ENCODE measurements at regions not wholly inside any gene's neighbourhood (a gene's known extent, or its start where the extent isn't known, plus 50 kb on each side); places are given as distances from the start of the nearest gene placed in this dataset.

DNA sequence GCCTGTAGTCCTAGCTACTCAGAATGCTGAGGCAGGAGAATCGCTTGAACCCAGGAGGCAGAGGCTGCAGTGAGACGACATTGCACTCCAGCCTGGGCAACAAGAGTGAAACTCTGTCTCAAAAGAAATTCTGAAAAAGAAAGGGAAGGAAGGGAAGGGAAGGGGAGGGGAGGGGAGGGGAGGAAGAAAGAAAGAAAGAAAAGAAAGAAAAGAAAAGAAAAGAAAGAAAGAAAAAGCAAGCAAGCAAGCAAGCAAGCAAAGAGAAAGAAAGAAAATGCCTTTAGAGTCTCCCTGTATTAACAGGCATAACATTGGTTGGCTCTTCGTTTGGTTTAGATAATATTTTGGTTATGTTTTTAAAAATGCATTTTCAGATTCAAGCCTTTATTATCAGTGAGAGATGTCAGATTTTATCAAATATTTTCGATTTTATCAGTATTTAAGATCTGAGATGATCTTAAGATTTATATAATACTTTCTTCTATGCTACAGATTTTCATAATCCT lies 281.1 kb downstream of the NPIPA8 start:
- no peak for DNase-seq (ENCODE audit: low read depth)

DNA sequence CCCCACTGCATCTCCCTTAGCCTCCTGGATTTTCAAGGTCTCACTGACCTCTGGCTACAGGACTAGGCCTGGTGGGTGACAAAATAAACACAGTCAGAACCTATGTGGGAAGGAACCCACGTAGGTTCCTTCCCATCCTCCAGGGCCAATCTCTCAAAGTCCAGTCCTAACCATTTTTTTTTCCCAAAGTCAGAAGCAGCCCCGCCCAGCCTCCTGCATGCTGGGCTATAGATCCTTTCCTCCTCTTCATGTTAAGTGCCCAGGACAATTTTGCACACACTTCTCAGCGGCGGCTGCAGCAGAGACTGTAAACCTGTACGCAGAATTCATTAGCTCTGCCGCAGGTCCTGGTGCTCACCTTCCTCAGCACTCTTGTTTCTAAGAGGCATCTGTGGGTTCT lies 285.8 kb downstream of the NPIPA8 start:
- no peak for DNase-seq (ENCODE audit: low read depth)

DNA sequence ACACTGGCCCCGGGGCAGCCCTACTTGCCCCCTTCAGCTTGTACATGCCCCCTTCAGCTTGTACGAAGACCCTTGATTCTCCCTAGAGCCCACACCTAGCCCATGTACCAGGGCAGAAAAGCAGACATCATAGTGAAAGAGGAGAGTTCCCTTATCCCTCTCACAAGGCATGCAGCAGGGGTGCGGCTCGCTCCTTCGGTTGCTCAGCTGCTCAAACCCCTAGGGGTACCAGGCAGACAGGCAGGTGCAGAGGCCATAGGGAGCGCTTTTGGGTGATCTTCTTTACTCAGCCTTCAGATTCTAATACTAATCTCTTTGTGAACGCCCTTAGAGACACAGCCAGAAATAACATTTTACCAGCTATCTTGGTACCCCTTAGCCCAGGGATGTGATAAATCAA lies 286.3 kb downstream of the NPIPA8 start:
- no peak for DNase-seq (ENCODE audit: low read depth)

DNA sequence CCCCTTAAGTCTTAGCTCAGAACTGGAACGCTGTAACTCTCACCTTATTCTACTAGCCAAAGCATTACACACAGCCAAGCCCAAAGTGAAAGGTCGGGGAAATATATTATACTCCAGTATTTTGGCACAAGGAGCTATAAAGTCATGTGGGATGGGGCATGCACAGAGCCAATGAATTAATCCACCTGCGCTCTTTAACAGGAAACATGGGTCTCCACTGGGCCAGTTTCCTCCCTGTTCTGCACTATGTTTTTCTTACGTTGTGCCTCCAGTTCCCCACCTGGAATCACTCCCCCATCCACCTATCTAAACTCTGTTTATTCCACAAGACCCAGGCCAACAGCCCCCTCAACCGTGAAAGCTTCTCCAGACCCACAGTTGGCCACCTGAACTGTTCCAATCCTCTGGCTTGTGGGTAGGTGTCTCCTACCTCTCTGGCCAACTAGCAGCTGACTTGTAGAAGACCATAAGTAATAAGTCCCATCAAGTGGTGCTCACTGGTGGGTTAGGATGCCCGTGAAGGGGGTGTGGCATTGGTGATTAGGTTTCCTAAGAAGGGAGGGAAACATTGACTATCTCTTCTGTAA lies 286.9 kb downstream of the NPIPA8 start:
- DNase-seq (ENCODE audit: low read depth) = no peak

DNA sequence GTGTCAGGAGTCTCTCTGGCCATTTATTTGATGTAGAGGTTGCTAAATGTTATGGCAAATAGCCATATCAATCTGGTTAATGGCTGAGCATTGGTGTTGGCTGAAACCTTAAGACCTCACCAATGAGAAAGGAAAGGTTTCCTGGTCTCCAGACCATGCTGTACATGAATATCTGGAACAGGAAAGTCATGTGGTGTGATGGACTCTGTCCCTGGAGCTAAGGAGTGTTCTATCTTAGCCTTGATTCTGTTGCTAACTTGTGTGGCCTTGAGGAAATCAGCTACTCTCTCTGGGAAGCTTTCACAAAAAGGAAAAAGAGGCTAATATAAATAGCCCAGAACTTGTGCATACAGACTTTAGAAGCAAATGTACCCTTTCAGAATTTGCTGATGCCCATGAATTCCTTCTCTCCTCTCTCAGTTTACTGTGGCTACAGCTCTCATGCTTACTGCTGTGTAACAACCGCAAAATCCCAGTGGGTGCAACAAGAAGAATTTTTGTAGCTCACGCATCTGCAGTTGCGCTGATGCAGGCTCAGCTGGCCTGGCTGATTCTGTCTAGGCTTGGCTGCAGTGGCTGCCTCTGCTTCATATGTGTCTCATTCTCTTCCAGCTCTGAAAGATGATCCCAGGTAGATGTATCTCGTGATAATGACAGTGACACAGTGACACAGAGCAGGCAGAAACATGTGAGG lies 287.5 kb downstream of the NPIPA8 start:
- DNase-seq (ENCODE audit: low read depth) = no peak

DNA sequence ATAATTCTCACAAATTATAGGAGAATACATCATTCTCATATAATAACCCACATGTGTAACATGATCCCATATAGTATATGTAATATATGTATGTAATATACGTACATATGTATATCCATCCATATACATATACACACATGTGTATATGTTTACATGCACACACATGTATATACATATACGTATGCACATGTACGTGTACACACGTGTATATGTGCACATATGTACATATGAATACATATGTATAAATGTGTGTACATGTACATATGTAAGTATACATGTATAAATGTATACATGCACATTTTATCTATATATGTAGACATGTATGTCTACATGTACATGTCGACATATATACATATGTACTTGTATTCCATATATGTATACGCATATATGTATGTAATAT lies 288.8 kb downstream of the NPIPA8 start:
- no peak for DNase-seq (ENCODE audit: low read depth)

DNA sequence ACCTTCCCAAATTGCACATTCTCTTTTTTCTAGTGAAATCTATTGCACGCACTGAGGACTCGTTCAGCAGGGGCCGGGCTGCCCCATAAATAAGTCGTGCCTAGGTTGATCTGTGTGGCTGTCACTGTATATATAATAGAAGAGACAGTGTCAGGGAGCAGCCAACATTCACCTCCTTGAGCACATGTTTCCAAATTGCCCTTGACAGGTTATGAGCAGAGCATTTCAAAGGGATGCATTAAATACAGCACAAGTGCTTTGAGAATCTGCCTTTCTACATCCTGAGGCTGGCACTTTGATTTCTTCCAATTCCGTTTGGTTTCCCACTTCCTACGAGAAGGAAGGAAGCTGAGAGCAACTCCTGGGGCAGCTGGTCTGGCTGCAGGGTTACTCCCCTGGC lies 291.2 kb downstream of the NPIPA8 start:
- no peak for DNase-seq (ENCODE audit: low read depth)

DNA sequence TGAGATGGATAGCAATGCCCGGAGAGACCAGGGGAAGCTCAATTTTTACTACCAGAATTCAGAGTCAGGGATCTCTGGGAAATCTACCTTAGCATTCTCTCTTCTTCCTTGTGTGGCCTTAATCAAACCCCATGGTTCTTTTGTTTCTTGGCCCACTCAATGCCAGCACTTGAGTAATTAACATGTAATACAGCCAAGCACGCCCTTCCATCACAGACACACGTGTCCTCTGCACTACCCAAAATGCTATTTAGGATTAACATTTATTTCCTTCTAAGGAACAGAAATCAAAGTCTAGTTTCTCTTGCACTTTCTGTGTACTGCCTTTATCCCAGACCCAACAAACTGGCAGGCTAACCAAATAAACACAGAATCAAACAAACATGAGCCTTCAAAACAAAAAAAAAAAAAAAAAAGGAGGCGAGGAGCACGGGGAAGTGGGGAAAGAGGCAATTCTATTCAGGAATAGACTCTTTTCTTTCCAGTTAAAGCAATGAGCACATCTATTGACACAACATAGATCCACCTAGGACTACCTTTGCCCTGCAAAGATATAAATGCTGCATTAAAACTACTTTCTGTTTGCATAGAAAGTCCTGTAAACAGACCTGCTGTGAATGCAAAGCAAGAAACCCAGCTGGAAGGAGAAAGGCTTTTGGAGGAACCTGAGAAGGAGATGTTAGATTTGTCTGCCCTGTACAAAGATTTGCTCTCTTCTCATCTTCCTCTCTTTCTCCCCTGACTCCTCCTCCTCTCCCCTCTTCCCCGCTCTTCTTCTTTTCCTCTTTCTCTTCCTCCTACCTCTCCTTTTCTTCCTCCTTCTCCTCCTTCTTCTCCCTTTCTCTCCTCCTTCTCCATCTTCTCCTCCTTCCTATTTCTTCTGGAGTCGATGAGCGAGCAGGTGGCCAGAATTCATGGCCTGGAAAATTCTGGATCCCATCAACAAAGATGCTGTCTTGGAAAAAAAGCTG lies 294.4 kb downstream of the NPIPA8 start:
- DNase-seq (ENCODE audit: low read depth) = no peak

DNA sequence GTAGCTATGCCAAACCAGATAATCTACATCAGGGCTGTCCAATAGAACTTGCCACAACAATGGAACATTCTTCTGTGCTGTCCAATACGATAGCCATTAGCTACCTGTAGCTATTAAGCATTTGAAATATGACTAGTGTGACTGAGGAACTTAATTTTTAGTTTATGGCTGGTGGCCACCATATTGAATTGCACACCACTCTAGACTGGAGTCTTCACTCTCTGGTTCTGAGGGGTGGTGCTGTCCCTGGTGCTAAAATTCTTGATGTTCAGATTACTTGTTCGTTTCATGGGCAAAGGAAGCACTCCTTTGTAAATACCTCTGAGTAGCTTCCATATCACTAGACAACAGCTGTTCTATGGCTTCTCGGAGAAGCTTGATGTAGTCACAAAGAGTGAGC lies 296.6 kb downstream of the NPIPA8 start:
- DNase-seq (ENCODE audit: low read depth) = no peak

DNA sequence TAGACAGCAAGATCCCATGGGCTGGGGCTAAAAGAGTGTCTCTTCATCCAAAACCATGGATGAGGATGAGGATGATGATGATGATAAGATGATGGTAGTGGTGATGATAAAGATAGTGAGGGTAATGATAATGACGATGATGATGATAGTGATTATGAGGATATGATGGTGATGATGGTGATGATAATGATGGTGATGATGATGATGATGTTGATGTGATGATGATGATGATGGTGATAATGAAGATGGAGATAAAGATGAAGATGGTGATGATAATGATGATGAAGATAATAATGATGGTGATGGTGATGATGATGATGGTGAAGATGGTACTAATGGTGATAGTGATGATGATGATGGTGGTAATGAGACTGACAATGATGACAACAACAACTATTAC lies 299.5 kb downstream of the NPIPA8 start:
- DNase-seq (ENCODE audit: low read depth) = no peak

DNA sequence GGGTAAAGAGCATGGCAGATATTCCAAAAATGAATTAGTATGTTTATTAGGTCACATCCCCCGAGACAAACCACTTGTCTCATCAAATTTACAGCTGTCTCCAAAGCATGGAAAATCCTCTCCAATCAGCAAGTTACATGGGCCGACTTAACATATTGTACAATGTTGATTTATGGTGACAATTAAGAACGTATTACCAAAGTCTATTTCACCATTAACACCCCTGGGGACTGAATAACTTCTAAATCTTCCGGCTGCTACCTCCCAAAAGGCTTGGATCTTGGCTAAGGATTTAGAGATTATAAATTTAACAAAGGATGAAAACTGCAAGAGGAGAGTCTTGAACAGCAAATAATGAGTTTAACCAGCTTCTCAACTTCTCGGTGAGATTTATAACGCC lies 311.9 kb downstream of the NPIPA8 start:
- DNase-seq (ENCODE audit: low read depth) = no peak

DNA sequence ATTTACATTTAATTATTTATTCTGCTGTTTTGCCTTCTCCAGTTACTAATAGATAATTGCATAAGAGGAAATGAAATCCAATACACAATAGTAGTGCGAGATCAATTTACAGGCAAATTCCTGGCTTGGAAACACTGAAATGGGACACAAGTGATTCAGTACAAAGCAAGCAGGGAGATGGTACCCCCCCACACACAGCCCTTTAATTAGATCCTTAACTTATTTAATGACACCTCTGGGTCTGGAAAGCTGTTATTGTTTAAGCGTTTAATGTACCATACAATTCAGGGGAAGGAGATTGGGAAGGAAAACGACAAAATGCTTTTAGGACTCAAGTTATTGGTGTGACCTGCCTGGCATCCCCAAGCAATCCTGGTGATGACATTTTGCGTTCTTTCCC lies 318.2 kb downstream of the NPIPA8 start:
- DNase-seq (ENCODE audit: low read depth) = no peak

DNA sequence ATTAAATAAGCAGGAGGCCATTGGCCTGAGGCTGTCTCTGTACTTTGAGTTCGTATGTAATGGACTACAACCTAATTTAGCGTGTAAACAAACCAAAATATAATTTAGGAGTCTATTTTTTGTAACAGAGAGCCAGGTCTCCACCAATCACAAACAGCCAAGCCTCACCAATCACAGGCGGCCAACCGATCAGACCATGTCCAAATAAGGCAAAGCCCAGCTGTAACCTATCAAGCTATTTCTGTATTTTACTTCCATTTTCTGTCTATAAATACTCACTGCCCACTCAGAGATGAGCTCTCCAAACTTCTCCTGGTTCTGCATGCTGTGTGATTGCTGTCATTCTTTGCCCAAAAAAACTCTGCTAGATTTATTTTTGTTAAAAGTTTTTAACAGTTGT lies 322.7 kb downstream of the NPIPA8 start:
- no peak for DNase-seq (ENCODE audit: low read depth)

DNA sequence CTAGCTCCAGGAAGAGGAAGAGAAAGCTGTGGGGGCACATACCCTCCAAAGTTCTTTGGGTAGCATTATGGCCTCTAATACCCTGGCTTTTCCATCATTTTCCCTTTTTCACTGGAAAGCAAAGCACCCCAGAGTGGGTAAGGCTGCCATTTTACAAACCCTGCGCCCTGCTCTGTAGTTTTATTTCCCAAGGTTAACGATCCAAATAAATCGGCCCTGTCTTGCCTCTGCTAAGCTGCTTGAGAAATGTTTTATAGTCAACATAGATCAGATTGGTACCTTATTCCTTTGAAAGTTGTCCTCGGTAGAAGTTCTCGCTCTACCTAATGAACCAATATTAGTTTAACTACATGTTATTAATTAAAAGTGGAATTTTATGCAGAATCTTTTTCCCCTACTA lies 328.2 kb downstream of the NPIPA8 start:
- no peak for DNase-seq (ENCODE audit: low read depth)

DNA sequence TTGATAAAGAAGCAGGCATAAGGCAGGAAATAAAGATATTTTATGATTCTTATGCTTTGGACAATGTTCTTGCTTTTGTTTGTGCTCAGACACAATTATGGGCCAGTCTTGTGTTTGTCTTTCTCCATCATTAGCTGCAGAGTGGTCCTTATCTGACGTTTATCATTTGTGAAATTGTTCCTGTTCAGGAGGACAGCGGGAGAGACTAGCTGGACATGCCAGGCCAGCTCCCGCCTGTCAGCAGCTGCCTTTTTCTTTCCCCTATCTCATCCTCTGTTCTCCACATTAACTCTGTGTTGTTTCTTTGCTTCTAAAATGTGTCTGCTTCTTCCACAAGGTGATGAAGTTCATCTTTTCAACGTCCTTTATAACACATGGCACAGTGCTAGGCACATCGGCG lies 333.5 kb downstream of the NPIPA8 start:
- no peak for DNase-seq (ENCODE audit: low read depth)

DNA sequence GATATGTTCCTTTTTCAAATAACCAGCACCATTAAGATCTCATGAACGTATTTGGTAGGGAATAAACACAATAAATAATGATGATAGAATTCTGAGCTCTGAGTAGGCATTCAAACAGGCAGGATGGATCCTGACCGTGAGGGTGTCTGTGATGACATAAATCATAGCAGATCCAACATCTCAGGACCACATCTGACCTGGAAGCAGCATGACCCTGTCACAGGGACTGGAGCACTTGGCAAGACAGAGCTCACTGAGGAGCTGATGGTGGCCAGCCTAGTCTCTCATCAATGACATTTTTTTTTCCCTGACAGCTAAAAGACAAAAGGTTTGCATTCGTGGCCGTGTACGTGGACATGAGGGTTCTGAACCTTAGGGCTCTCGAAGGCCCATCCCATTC lies 337.5 kb downstream of the NPIPA8 start:
- DNase-seq (ENCODE audit: low read depth) = no peak

DNA sequence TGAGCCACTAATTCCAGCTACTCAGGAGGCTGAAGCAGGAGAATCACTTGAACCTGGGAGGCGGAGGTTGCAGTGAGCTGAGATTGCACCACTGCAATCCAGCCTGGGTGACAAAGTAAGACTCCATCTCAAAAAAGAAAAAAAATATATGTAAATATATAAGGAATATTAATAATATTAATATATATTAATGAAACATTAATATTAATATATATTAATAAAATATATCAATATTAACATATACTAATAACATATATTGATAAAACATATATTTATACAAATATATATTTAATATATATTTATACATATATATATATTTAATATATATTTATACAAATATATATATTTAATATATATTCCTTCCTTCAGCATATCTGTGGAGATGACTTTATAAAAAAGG lies 338.0 kb downstream of the NPIPA8 start:
- no peak for DNase-seq (ENCODE audit: low read depth)

DNA sequence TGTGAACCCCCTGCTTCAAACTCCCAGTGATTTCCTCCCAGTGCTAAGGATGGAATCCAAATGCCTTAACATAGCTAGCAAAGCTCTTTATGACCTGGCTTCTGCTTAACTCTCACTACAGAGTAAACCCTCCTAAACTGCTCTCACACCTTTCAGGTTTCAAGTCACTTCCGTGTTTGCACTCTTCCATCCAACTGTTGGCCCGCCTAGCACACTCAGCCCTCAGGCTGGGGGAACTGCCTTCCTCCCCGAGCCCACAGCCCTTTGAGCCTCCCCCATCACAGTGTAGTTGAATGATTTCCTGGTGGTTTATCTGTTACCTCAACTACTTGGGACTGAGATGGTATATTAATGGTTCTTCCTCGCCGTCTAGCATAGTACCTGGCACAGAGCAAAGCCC lies 342.5 kb downstream of the NPIPA8 start:
- DNase-seq (ENCODE audit: low read depth) = no peak

DNA sequence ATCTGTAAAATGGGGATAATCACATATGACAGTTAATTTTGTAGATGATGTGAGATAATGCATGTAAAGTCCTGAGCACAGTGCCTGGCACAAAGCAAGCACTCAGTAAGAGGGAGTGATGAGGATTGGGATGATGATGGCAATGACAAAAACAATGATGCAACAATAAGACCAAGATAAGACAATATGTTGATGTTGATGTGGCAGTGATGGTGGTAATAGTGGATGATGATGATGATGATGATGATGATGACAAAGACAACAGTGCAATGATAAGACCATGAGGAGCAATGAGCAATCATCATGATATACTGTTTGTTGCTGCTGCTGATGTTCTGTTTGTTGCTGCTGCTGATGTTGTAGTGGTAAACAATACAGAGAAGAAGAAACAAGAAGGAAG lies 344.1 kb downstream of the NPIPA8 start:
- no peak for DNase-seq (ENCODE audit: low read depth)

DNA sequence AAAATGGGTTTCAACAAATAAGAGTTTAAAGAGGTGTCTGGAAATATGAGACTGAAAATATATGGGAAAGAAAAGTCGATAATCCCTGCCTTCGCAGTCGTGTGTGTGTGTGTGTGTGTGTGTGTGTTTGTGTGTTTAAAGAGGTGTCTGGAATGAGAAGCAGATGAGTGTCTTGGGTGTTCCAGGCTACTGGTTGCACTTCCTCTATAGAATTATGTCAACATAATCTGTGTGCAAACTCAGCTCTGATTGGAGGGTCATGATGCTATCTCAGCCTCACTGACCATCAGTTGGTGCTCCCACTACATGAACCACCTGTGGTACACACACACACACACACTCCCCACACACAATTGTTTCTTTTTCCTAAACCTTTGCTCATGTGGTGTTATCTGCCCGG lies 347.3 kb downstream of the NPIPA8 start:
- no peak for DNase-seq (ENCODE audit: low read depth)

DNA sequence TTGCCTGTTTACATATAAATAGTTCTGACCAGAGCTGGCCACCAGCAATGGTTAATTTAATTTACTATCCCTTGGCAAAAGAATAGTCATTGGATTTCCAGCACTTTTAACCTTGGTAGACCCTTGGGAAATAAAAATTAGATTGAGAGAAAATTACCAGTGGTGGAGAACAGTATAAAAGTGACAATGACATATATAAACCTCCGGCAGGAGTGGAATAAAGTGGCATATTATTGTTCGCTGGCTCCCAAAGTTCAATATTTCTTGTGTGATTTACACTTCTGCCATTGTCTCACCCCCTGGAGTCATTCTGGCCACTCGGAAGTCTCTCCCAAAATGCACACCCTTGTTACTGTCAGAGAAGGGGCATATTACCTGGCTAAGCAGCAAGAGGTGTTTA lies 347.7 kb downstream of the NPIPA8 start:
- DNase-seq (ENCODE audit: low read depth) = no peak

DNA sequence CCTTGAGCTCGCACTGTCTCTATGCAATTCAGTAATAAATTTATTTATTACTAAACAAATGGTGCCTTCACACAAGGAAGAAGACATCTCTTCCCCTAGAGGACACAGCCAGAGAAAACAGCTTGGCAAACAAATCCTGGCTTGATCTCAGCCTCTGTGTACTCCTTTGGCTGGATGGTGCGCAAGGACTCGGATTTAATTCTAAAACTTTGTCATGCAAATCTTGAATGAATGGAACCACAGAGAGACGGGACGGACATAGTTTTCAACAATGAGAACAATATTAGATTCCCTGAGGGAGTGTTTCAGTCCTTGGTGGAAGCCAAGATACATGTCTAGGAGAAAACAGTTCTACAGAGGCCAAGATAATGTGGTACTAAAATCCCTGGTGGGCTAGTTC lies 349.5 kb downstream of the NPIPA8 start:
- DNase-seq (ENCODE audit: low read depth) = no peak

DNA sequence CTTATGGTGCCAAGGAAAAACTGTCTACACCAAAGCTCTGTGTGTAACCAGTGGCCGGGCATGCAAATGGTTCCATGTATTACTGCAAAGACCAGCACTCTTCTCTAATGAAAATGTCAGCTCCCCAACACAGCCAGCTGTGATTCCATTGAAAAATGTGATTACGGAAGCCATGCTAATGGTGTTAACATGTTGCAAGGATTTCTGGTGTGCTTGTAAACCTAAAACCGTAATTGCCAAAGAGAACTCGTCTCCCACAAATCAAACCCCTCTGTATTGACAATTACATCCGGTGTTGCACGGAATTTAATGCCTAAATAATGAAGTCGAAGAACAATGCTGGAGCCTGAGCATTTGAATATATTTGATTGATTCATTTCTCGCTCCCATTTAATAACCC lies 351.7 kb downstream of the NPIPA8 start:
- no peak for DNase-seq (ENCODE audit: low read depth)
